SKM-1 treated with dmso at 0.1 percent for 144 hours (cell line): ENCODE measurements at regions not wholly inside any gene's neighbourhood (a gene's known extent, or its start where the extent isn't known, plus 50 kb on each side); places are given as distances from the start of the nearest gene placed in this dataset.
"Not testable (repeated sequence)": the region's sequence is repeated elsewhere in the genome, so short reads cannot be mapped to it uniquely, and the experiment has no call there.

Source experiments
- DNase-seq: peaks from one replicate; lab custom pipeline; 2025; ENCODE audit not compliant: unreplicated experiment; lab: John Stamatoyannopoulos, UW

GRCh38 chr6:141403103-141403502 lies 729.6 kb upstream of the GJE1 start:
- DNase-seq, result no peak

- DNase-seq, result no peak
These were observed 730.2 kb upstream of the GJE1 start for GRCh38 chr6:141402489-141402888.

DNA sequence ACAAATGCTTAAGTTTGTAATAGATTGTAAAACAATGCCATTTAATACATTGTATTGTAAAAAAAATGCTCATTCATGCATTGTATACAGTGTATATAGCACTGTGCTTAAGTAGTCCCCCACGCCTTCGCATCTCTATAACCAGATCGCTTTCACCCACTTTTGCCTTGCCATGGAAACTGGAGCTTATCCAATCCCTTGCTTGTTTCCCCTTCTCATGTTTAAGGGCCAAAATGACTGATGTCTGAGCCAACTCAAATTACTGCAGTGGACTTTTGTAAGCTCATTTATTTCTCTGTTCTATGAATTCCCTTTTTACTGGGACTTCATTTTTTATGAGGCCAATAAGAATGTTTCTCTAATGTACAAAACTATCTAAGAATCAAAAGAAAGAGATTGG lies 730.9 kb upstream of the GJE1 start:
- DNase-seq, result no peak

GRCh38 chr6:141401168-141401567 lies 731.6 kb upstream of the GJE1 start:
- DNase-seq, result no peak

GRCh38 chr6:141398949-141399348 lies 733.8 kb upstream of the GJE1 start:
- DNase-seq, result no peak

DNA sequence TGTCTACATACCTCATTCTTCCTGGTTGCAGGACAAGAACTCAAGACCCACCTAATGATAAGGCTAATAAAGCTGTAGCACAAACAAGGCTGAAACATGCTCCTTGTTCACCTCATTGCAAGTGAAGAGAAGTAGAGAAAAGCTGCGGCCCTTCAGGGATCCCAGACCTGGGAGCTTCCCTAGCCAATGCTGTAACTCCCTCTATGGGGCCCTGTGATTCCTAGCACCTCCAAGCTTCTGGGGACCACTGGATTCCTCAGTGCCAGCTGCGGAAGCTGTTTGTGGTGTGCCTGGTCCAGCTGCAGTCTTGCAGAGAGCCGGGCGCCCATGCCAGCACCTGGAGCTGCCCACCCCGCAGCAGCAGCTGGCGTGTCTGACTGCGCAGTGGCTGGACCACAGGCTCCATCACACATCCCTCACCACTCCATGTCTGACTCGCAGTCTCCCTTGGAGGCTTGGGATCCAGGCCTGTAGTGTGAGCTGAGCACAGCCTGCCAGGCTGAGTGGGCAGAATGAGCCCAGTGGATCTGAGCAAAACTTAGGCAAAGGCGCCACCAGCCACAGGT lies 737.2 kb upstream of the GJE1 start:
- DNase-seq, result no peak

GRCh38 chr6:141394565-141395051 lies 738.1 kb upstream of the GJE1 start:
- no peak for DNase-seq

GRCh38 chr6:141394125-141394536 lies 738.6 kb upstream of the GJE1 start:
- no peak for DNase-seq

GRCh38 chr6:141393405-141394124 lies 739.2 kb upstream of the GJE1 start:
- DNase-seq, result no peak

DNA sequence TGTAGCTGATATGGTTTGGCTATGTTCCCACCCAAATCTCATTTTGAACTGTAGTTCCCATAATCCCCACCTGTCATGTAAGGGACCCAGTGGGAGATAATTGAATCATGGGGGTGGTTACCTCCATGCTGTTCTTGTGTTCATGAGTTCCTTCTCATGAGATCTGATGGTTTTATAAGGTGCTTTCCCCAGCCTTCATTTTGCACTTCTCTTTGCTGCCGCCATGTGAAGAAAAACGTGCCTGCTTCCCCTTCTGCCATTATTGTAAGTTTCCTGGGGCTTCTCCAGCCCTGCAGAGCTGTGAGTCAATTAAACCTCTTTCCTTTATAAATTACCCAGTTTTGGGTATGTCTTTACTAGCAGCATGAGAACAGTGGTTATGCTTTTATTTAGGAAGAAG lies 741.6 kb upstream of the GJE1 start:
- not testable (repeated sequence) for DNase-seq

GRCh38 chr6:141388666-141389065 lies 744.1 kb upstream of the GJE1 start:
- no peak for DNase-seq

DNA sequence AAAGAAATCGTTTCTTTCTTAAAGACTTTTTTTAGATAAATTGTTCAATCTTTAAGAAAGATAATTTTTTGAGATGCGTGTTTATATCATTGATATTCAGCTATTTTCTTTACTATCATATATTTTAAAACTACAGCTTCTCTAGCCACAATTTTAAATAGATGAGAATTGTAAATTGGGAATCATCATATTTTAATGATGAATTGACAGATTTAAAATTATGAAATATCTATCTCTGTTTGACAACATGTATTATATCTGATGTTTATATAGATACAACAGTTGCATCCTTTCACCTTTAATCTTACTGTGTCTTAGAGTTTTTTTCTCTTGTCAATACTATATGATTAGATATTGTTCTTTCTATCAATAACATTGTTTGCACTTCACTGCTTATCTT lies 762.3 kb upstream of the GJE1 start:
- no peak for DNase-seq

GRCh38 chr6:141366796-141367195 lies 765.9 kb upstream of the GJE1 start:
- DNase-seq, result not testable (repeated sequence)

DNA sequence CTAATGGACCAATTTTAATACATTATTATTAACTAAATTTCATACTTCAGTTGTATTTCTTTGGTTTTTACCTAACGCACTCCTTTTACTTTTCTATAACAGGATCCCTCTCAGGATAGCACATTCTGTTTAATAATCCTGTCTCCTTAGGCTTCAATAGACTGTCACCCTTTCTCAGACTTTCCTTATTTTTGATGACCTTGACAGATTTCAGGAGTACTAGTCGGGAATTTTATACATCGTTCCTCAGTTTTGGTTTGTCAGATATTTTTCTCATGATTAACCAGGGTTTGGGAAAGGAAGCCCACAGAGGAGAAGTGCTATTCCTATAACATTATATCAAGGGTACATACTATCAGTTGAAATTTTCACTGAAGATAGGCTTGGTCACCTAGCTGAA lies 768.0 kb upstream of the GJE1 start:
- DNase-seq, result no peak

DNA sequence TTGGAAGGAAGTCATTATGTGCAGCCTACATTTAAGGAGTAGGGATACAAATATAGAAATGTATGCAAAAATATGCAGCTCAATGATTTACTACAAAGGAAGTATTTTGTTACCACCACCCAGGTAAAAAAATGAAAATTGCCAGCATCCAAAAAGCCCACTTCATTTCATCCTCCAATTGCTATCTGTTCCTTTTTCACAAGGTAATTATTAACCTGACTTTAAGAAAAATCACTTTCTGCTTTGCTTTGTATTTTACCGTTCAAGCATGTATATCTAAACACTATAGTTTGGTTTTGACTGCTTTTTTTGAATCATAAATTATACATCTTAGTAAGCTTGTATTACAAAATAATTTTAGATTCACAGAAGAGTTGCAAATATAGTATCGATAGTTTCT lies 768.5 kb upstream of the GJE1 start:
- DNase-seq, result no peak

DNA sequence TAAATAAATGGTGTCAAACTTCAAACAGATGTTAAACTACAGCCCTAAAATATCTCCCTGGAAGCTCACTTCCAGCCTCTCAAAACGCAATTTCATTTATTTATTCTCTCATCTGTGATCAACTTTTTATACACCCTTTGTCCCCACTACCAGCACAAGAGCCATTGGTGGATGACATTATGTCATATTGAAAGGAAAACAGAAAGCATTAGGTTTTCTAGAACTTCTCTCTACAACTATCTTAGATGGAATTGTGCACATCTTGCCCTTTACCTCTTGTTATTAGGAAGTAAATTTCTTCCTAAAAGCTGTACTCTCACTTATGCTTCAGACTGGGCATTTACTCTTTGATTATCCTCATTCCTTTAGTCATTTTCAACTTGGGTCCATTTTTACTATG lies 771.2 kb upstream of the GJE1 start:
- DNase-seq, result no peak

DNA sequence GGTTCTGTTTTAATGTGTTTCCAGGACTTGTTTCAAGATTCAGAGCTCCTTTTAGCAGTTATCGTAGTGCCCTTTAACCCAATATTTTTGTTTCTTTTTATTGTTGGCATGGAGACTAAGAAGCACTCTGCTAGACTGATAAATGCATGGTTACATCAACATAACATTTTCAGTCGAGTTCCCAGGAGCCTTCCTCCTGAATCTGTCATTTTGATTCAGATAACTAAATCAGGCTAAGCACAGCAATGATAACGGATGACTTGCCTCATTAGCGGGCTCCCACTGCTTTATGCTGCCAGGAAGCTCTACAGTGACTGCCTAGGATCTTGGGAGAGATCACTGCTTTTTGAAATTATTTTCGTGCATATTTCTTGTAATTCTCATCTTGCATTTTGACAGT lies 772.8 kb upstream of the GJE1 start:
- no peak for DNase-seq

GRCh38 chr6:141354191-141354955 lies 778.4 kb upstream of the GJE1 start:
- no peak for DNase-seq

- no peak for DNase-seq
These were observed 781.0 kb upstream of the GJE1 start for GRCh38 chr6:141351721-141352120.

DNA sequence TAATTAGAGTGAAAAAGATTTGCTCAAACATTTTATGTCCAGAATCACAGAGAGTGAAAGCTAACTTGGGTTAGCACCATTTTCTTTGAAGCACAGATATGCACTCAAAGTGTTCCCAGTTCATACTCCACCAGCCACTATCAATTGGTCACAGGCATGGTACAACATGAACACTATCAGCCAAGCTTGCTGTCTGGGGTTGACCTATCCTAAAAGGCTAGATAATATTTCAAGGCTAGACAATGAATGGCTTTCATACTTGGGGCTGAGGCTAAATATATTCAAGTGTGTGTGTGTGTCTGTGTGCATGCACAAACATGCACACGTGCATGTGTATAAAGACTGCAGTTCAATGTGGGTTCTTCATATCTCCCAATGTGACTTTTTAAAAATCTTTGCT lies 783.0 kb upstream of the GJE1 start:
- DNase-seq, result no peak

DNA sequence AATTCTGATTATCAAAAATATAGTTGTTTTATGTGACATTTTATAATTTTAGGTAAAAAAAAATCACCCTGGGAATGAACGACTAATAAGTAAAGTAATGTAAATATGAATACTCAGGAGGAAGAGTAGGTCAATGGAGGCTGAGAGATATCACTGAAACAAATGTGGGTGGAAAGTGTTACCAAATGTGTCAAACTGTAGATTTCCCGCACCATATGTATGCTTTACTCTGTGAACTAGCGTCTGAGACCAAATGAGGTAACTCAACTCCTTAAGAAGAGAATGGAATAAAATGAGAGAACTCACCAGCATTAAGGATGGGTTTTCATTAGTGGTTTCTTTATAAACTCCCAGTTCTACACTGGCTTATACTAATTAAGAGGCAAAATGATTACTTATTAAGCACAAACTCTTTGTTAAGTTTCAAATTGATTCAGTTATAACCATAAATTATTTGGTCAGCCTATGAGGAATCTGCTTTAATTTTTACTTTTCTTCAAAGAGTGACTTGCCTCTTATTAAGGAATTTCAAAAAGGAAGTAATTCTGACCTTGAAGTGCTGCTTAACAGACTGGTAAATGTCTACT lies 784.7 kb upstream of the GJE1 start:
- DNase-seq, result no peak

DNA sequence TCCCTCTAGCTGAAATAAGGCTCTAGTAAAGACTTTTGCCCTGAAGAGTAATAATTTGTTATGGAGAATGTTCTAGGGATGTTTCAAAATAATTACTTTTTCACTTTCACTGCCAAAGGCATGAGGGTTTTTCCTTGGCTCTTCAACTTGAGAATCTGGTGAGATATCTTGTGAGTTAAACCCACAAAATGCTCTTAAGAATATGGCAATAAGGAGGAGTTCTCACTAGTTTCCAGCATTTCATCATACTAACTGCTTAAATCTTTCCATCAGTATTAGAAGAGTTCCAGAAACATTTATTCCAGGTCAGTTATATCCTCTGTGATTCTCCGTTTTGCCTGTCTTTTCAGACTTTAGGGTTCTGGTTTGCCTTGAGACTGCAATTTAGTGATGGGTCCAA lies 785.6 kb upstream of the GJE1 start:
- no peak for DNase-seq
